ENCODE measurements at regions not wholly inside any gene's neighbourhood (a gene's known extent, or its start where the extent isn't known, plus 50 kb on each side); places are given as distances from the start of the nearest gene placed in this dataset.

DNA sequence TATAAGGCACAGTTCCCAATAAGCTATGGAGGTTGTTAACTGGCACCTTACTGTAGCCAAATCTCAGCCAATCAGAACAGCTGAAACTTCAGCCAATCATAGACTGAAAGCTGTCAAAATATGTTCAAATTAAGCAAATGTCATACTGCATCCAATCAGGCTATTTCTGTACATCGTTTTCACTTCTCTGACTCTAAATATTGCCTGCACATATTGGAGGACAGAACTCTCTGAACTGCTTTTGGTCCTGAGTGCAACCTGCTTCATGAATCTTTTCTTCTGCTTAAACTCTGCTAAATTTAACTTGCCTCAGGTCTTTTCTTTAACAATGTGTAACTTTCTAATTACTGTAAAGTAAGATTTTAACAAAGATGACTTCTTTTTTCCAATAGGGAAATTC, 1198.9 kb upstream of the PCDH7 start:
- no peak for DNase-seq

DNA sequence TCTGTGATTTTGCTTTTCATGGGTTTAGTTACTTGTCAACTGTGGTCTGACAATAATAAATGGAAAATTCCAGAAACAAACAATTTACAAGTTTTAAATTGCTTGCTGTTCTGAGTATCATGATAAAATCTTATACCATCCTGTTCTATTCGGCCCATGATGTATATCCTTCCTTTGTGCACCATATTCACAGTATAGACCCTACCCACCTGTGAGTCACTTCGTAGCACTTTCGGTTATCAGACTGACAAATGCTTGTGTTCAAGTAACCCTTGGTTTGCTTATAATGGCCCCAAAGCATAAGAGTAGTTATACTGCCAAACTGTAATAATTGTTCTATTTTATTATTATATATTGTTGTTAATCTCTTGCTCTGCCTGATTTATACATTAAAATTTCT, 1183.4 kb upstream of the PCDH7 start:
- DNase-seq = no peak

- DNase-seq = no peak
Observed at GRCh38 chr4:29538889-29539646, 1181.1 kb upstream of the PCDH7 start.

GRCh38 chr4:29540439-29541102, 1179.6 kb upstream of the PCDH7 start:
- no peak for DNase-seq

DNA sequence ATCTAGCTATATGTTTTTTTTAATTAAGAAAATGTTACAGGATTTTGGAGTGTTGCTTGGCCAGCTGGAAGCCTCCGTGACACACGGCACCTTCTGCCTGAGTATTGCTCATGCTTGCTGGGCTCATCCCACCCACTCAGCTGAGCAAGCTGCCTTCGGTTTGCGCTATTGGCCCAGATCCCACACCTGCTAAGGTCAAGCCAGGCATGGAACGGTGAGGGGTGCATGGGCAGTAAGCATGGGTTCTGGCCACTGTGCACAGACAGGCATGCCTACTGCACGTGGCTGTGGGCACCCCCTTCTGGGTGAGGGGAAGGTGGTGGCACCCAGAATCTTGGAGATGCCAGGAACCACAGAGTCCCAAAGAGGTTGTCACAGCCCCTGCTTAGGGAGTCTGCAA, 1178.4 kb upstream of the PCDH7 start:
- DNase-seq = no peak

- no peak for DNase-seq
Observed at GRCh38 chr4:29549342-29549741, 1170.8 kb upstream of the PCDH7 start.

- DNase-seq = no peak
Observed at GRCh38 chr4:29551821-29552220, 1168.3 kb upstream of the PCDH7 start.

- DNase-seq = no peak
Observed at GRCh38 chr4:29553846-29554245, 1166.3 kb upstream of the PCDH7 start.

GRCh38 chr4:29558789-29559188, 1161.4 kb upstream of the PCDH7 start:
- no peak for DNase-seq

DNA sequence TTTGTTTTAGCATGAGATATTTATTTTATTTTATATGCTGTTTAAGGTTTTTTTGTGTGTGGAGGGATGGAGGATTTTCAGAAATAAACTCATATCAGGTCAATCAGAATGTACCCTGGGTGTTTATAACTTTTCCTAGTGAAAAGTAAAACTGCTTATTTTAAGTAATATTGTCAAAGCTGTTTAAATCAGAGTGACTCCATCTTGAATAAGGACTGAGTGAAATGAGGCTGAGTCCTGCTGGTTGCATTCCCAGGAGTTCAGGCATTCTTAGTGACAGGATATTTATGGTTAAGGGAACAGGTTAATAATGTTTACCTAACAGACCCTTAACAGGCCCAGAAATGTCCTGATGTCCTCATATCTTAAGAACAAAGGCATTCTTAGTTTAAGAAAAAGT, 1160.9 kb upstream of the PCDH7 start:
- no peak for DNase-seq

DNA sequence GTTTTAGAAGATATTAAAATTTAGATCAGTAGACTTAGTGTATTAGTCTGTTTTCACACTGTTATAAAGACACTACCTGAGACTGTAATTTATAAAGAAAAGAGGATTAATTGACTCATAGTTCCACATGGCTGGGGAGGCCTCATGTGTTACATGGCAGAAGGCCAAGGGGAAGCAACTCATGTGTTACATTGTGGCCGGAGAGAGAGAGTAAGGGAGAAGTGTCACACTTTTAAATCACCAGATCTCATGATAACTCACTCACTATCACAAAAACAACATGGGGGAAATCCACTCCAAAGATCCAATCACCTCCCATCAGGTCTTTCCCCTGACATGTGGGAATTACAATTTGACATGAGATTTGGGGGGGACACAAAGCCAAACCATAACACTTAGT, 1159.7 kb upstream of the PCDH7 start:
- no peak for DNase-seq

GRCh38 chr4:29565256-29565655, 1154.9 kb upstream of the PCDH7 start:
- no peak for DNase-seq

DNA sequence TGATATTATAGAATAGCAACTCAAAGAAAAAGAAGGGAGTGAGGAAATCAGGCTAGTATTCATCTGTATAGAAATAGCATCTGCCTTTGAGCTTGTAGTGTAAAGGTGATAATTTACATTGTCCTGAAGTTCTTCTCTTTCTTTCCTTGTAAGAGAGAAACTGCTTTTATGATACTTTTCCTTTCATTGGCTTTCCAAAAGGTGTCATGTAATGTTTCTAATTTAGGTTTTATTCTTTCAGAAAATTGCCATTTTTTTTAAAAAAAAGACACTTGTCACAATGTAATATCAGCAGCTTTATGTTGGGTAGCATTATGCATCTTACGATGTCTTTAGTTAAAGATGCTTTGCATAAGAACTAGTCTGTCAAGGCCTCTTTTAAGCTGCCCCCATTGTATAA, 1153.8 kb upstream of the PCDH7 start:
- DNase-seq = no peak

GRCh38 chr4:29571322-29571721, 1148.8 kb upstream of the PCDH7 start:
- no peak for DNase-seq

GRCh38 chr4:29578329-29578728, 1141.8 kb upstream of the PCDH7 start:
- DNase-seq = no peak

DNA sequence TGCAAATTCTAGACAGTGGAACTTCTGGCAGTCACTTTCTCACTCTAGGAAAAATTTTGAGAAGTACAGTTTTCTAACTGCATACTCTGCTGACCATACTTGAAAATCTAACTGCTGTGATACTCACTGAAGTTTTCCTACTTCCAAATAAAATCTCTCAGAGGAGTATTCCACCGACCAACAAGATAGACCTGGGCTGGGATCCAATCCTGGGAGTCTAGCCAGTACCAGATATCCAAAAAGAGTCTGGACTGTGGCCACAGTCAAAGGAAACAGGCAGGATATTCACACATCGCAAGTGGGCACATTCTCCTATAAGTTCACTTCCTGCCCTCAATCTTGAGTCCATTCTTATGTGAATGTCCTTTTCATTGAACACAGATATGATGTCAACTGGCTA, 1138.7 kb upstream of the PCDH7 start:
- DNase-seq = no peak

GRCh38 chr4:29588617-29589016, 1131.6 kb upstream of the PCDH7 start:
- DNase-seq = no peak

DNA sequence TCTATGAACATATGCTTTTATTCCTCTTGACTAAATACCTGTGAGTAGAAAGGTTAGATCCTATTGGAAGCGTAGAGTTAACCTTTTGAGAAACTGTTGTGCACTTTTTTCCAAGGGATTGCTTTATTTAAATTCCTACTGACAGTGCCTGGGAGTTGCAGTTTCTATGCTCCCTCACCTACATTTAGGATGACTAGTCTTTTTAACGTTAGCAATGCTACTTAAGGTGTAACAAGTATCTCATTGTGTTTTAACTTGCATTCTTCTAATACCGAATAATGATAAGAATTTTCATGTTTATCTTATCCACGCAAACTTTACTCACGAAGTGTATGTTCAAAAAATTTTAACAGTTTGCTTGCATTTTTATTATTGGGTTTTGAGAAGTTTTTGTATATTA, 1123.9 kb upstream of the PCDH7 start:
- no peak for DNase-seq

- no peak for DNase-seq
Observed at GRCh38 chr4:29619168-29619567, 1101.0 kb upstream of the PCDH7 start.

DNA sequence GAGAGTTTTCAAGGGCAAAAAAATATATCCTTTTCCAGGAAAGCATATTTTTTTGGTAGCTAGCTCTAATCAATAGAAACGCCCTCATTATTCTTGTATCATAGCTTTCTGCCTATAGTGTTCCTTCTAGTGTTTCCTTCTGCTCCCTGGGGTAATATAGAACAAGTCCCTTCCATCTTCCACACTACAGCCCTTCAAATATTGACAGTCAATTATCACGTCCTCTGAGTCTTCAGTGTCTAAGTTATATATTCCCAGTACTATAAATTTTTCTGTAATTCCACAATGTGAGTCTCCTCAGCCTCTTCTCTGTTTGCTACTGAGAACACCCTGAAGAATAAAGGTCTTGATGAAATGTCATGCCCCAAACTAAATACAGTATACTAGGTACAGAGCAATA, 1088.0 kb upstream of the PCDH7 start:
- no peak for DNase-seq

DNA sequence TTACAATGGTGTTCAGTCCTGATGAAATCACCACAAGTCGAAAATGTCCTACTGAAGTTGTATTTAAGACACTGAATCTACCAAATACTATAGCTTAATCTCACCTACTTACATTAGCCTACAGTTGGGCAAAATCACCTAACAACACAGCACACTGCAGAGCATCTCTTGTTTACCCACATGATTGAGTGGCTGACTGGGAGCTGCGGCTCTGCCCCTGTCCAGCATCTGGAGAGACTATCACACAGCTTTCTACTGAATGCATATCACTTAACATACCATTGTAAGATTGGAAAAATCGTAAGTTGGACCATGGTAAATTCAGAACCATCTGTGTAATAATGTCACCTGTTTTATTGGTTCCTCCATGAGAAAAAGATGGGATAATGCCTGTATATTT, 1083.2 kb upstream of the PCDH7 start:
- no peak for DNase-seq

GRCh38 chr4:29653221-29653620, 1066.9 kb upstream of the PCDH7 start:
- DNase-seq = no peak

GRCh38 chr4:29680644-29681043, 1039.5 kb upstream of the PCDH7 start:
- DNase-seq = no peak

DNA sequence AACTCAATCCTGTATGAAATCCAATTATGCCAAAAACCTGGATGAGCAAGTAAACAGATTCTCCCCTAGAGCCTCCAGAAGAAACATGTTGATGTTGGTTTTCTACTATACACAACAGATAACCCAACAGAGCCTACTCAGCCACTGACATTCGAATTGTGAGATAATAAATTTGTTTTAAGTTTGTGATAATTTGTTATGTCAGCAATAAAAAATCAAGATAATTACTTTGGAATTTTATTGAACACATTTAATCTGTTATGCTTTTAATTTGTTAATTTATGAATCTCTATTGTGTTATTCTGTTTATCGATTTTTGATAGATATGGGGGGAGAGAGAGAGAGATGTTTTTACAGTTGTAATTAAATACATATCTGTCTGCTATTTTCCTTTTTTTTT, 1016.1 kb upstream of the PCDH7 start:
- DNase-seq = no peak

- no peak for DNase-seq
Observed at GRCh38 chr4:29708473-29708872, 1011.7 kb upstream of the PCDH7 start.
